HUDEP-2 (cell line): ENCODE measurements at regions not wholly inside any gene's neighbourhood (a gene's known extent, or its start where the extent isn't known, plus 50 kb on each side); places are given as distances from the start of the nearest gene placed in this dataset.

ENCODE experiments used
- DNase-seq, 76 experiments: peaks; one replicate each; lab custom pipeline; 2025; ENCODE audit not compliant: unreplicated experiment in 76 of 76; lab: John Stamatoyannopoulos, UW

DNA sequence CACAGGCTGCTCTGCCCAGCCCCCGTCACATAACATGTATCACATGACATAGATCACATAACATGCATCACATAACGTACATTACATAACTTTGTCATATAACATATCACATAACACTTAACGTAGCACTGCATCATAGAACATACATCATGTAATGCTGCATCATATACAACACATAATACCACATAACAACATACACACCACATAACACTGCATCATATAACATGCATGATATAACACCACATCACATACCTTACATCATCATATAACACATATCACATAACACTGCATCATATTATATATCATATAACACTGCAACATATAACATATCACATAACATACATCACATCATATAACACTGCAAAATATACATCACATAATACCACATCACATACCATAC is 83.8 kb downstream of the AXIN2 start:
- no peak for DNase-seq

- no peak for DNase-seq
Measured at GRCh38 chr17:65474660-65475059, 86.8 kb downstream of the AXIN2 start.

DNA sequence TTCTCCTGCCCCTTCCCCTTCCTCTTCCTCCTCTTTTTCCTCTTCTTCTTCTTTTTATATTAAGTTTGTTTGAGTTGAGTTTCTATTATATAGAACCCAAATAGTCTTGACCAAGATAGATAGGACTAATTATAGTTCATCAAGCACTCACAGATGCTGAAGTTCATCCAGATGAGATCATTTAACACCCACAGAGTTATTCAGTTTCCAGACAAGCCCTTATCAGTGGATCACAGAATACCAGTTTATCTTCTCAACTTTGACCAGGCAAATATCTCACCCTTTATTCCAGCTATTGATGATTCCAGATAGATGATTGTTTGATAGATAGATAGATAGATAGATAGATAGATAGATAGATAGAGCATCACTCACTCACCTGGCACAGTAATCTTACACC is 87.5 kb downstream of the AXIN2 start:
- DNase-seq: no peak

DNA sequence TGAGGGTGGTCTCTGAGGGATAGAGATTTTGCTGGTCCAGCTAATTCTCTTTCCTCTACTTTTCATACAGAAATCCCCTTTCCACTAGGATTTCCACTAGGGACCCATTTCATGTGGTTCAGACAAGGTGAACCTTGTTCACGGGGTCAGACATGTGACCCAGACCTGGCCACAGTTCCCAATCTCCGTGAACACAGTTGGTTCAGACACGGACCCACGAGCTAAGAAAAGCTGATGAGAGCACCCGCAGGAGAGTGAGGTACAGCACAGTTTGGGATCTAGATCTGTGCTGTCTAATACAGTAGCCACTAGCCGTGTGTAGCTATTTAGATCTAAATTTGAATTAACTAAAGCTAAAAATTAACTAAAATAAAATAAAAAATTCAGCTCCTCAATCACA is 88.1 kb downstream of the AXIN2 start:
- DNase-seq: no peak

GRCh38 chr17:65472666-65473309 is 88.7 kb downstream of the AXIN2 start:
- DNase-seq: no peak

DNA sequence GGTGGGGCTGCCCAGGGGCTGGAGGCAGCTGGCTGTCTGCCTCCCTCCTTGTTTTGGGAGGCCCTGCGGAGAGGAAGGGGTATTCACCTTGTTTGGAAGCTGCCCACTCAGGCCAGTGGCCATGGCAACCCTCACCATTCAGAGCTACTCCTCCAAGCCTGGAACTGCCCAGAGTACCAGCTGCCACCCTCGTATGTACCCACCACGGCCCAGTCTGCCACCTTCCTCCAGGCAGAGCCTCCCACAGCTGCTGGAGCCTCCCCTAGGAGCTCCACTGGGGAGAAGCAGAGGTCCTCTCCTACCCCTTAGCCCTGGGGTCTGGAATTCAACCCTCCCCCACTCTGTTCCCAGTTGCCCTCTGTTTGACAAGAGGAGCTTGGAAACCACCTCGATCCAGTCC is 90.7 kb downstream of the AXIN2 start:
- no peak for DNase-seq

- no peak for DNase-seq
Measured at GRCh38 chr17:65468321-65468720, 93.1 kb downstream of the AXIN2 start.

DNA sequence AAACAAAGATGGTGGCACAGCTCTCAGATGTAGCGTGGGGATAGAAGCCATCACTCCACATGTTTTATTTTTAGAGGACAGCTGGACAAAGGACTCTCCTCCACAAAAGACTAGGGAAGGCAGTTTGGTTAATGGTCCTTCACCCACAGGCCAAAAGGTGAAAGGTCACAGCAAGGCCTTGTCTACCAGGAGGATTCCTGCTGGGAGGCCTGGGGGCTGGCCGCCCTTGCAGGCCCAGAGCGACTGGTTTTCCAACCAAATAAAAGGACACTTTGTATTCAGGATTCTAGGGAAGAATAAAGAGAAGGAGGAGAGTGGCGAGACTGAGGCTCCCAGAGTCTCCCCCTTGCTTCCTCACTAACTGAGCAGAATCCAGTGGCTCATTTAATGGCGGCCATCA is 94.3 kb downstream of the AXIN2 start:
- no peak for DNase-seq

DNA sequence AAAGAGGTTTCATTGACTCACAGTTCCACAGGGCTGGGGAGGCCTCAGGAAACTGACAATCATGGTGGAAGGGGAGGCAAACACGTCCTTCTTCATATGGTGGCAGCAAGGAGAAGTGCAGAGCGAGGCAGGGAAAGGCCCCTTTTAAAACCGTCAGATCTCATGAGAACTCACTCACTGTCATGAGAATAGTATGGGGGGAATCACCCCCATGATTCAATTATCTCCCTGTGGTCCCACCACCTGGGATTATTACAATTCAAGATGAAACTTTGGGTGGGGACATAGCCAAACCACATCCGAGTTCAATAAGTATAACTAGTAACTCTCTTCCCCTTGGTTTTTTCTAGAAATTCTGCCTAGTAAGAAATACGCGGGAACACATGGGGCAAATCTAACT is 94.9 kb downstream of the AXIN2 start:
- DNase-seq: no peak

DNA sequence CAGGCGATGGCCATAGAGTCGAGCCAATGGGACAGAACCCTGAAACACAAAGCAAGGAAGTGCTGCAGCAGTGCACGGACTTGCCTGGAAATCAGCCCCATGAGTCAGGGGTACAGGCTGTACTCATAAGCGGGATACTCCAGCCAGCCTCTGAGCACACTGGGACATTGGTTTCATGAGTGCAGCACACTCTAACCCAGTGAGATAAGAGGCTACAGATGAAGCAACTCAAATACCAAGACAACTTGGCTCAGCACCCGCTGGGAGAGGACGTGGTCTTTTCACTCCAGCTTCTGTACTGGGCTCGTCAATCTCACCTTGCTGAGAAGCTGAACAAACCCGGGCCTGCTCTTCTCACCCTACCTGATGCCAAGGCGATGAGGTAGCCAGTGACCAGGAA is 98.2 kb downstream of the AXIN2 start:
- DNase-seq: no peak

- no peak for DNase-seq
Measured at GRCh38 chr17:65459677-65460347, 101.6 kb downstream of the AXIN2 start.

- no peak for DNase-seq
Measured at GRCh38 chr17:65457635-65458257, 103.7 kb downstream of the AXIN2 start.

GRCh38 chr17:65457183-65457582 is 104.3 kb downstream of the AXIN2 start:
- no peak for DNase-seq

GRCh38 chr17:65456368-65457151 is 104.9 kb downstream of the AXIN2 start:
- no peak for DNase-seq

- no peak for DNase-seq
Measured at GRCh38 chr17:65455972-65456343, 105.5 kb downstream of the AXIN2 start.

DNA sequence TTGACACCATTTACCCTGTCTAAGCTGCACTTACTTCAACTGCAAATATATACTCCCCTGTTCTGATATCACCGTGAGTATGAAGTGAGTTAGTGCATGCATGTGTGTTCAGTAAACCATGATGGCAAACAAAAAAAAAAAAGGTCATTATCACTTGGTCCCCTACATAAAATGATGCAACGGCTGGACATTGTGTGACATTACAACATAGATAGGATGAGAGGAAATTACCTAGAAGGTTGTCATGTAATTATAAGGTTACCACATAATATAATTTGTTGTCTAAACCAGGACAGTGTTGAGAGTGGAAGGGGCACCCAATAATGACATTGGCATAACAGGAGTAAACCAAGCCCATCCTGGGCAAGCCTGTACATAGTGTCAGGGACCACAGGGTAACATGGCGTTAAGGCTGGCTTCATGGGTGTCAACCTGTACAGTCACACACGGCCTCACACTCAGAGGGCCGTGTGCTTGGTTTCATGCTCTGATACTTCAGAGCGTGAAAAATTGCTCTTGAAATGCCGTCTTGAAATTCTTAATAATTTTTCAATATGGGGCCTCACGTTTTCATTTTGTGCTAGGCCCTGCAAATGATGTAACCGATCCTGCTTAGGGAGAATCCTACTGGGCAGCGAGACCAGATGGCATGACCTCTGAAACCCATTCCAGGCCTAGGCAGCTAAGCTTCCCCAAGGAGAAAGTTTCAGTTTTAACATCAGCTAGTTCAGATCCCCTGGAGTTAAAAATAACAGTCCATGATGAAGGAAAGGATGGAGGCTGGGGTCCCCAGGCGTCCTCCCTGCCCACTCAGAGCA is 106.1 kb downstream of the AXIN2 start:
- DNase-seq: no peak

GRCh38 chr17:65453204-65453931 is 108.1 kb downstream of the AXIN2 start:
- DNase-seq: no peak

DNA sequence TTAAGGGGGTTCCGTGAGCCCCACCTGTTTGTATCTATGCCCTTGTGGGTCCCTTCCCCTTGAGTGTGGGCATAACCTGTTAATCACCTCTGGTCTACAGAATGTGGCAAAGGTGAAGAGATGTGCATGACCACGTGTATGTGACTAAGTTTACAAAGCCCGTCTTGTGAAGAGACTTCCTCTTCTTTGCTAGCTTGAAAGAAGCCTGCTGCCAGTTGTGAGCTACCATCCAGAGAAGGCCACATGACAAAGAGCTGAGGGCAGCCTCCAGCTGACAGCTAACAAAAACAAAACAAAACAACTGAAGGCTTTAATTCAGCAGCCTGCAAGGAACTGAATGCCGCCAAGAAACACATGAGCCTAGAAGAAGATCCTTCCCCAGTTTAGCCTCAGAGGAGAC is 112.0 kb downstream of the AXIN2 start:
- no peak for DNase-seq

DNA sequence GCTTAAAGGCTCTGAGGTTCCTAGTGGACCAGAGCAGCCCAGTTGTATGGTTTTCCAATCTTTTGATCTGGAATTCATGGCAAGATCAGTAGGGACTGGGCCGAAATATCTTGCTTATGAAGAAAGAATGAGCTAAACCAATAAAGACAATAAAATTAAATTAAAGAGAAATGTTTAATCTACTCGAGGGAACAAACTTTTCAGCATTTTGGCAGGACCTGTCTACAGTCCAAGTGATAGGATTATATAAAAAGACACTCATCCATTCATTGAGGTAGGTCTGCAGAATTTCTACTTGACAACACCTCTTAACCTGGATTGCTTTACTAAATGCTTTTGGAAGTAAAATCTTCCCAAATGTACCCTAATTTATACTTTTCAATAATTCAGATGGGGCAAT is 113.6 kb downstream of the AXIN2 start:
- DNase-seq: no peak
